H1 (cell line): ENCODE measurements at regions not wholly inside any gene's neighbourhood (a gene's known extent, or its start where the extent isn't known, plus 50 kb on each side); places are given as distances from the start of the nearest gene placed in this dataset.

Experiments
- ASH2L ChIP-seq: fragments of 200-600, 300-600 bp; sonication (generic); IDR thresholded peaks from one replicate; pipeline ENCODE4 v1.7.1; 2017; ENCODE audit warnings: low read length
- ATF3 ChIP-seq: IDR thresholded peaks from 2 replicates; pipeline ENCODE4 v1.6.1; 2011; ENCODE audit warnings: low read depth, mild to moderate bottlenecking, low read length; ENCODE audit not compliant: insufficient read depth
- CBX5 ChIP-seq: fragments of 300-800, 300-1000 bp; sonication (generic); IDR thresholded peaks from 2 replicates; pipeline ENCODE4 v1.7.1; 2016; ENCODE audit warnings: antibody characterized with exemption, low read length, low read depth
- CTCF ChIP-seq, 3 experiments: IDR thresholded peaks; 1 replicate in 2 of 3; 2 replicates in 1 of 3; pipeline versions ENCODE4 v1.5.1 to v1.6.1; 2011; ENCODE audit warnings: low read length in 3 of 3, mild to moderate bottlenecking in 3 of 3, inconsistent platforms in 2 of 3, low read depth in 1 of 3, moderate library complexity in 1 of 3; ENCODE audit not compliant: insufficient read depth in 1 of 3; ENCODE audit errors: control extremely low read depth in 1 of 3
- EP300 ChIP-seq, 2 experiments: IDR thresholded peaks; 1 replicate in 1 of 2; 2 replicates in 1 of 2; pipeline ENCODE4 v1.6.1; 2011 to 2012; ENCODE audit warnings: low read depth in 2 of 2, low read length in 2 of 2, mild to moderate bottlenecking in 2 of 2, borderline replicate concordance in 1 of 2, inconsistent platforms in 1 of 2, moderate library complexity in 1 of 2
- EZH2 ChIP-seq: fragments of 200-600 bp; sonication (generic); IDR thresholded peaks from 2 replicates; pipeline ENCODE4 v1.7.1; 2012; ENCODE audit warnings: low read depth, mild to moderate bottlenecking, moderate library complexity, low read length, inconsistent platforms; ENCODE audit not compliant: severe bottlenecking
- MAFK ChIP-seq: IDR thresholded peaks from 2 replicates; pipeline ENCODE4 v1.6.1; 2012; ENCODE audit warnings: low read depth, mild to moderate bottlenecking, improper control_type of control experiment, low read length
- NRF1 ChIP-seq: IDR thresholded peaks from 2 replicates; pipeline ENCODE4 v1.6.1; 2011; ENCODE audit warnings: mild to moderate bottlenecking, low read depth, low read length, improper control_type of control experiment
- PHF8 ChIP-seq: fragments of 200-600 bp; sonication (generic); conservative IDR thresholded peaks from 2 replicates; pipeline ENCODE4 v1.7.1; 2012; ENCODE audit warnings: low read depth, mild to moderate bottlenecking, inconsistent platforms, low read length, moderate library complexity
- RBBP5 ChIP-seq: IDR thresholded peaks from 2 replicates; pipeline ENCODE4 v1.7.1; 2012; ENCODE audit warnings: low read depth, mild to moderate bottlenecking, inconsistent platforms, low read length, moderate library complexity, borderline replicate concordance
- RFX5 ChIP-seq: IDR thresholded peaks from 2 replicates; pipeline ENCODE4 v1.6.1; 2011; ENCODE audit warnings: low read depth, low read length, improper control_type of control experiment, borderline replicate concordance
- RXRA ChIP-seq: IDR thresholded peaks from 2 replicates; pipeline ENCODE4 v1.6.1; 2011; ENCODE audit warnings: low read depth, mild to moderate bottlenecking, low read length, moderate library complexity; ENCODE audit not compliant: insufficient read depth
- SAP30 ChIP-seq: fragments of 300-600 bp; sonication (generic); IDR thresholded peaks from 2 replicates; pipeline ENCODE4 v1.7.1; 2012; ENCODE audit warnings: low read length, moderate library complexity, mild to moderate bottlenecking, inconsistent platforms; ENCODE audit not compliant: insufficient read depth, insufficient replicate concordance
- SIX5 ChIP-seq: IDR thresholded peaks from 2 replicates; pipeline ENCODE4 v1.6.1; 2011; ENCODE audit warnings: mild to moderate bottlenecking, low read depth, low read length
- SP2 ChIP-seq: IDR thresholded peaks from 2 replicates; pipeline ENCODE4 v1.6.1; 2012; ENCODE audit warnings: mild to moderate bottlenecking, low read length, inconsistent platforms
- SP4 ChIP-seq: IDR thresholded peaks from 2 replicates; pipeline ENCODE4 v1.6.1; 2012; ENCODE audit warnings: low read length, inconsistent platforms
- SUZ12 ChIP-seq: fragments of 200-600 bp; sonication (generic); IDR thresholded peaks from 2 replicates; pipeline ENCODE4 v1.6.1; 2012; ENCODE audit warnings: mild to moderate bottlenecking, inconsistent platforms, low read length, moderate library complexity, mixed read lengths
- TAF1 ChIP-seq: IDR thresholded peaks from 2 replicates; pipeline ENCODE4 v1.6.1; 2011; ENCODE audit warnings: mild to moderate bottlenecking, low read depth, low read length
- TEAD4 ChIP-seq: IDR thresholded peaks from 2 replicates; pipeline ENCODE4 v1.6.1; 2012; ENCODE audit warnings: low read depth, low read length, inconsistent platforms, mixed read lengths
- USF2 ChIP-seq: IDR thresholded peaks from 2 replicates; pipeline ENCODE4 v1.6.1; 2011; ENCODE audit warnings: low read length, improper control_type of control experiment

GRCh38 chr9:63816751-63817621 is 1468.0 kb downstream of the FOXD4L5 start (continued):
- TF ChIP-seq CTCF (IDR thresholded peaks at IDR 0.05; ENCODE audit: control extremely low read depth in 1 of 3, insufficient read depth in 1 of 3, low read depth in 1 of 3, low read length in 3 of 3), result no peak
- TF ChIP-seq SIX5, result no peak
- no peak for TF ChIP-seq CBX5
- TF ChIP-seq ASH2L, result peak; percentile 26
- peak; percentile 59 for TF ChIP-seq TEAD4
- 0 out of 2 replicates have a peak, but pooled peaks have one; percentile 6 for TF ChIP-seq PHF8
- TF ChIP-seq RFX5, result no peak
- no peak for TF ChIP-seq USF2
- no peak for TF ChIP-seq SP2
- no peak for TF ChIP-seq TAF1
- TF ChIP-seq RXRA, result no peak
- no peak for TF ChIP-seq MAFK
- TF ChIP-seq NRF1, result peak; percentile 50
- TF ChIP-seq EZH2, result peak; percentile 67
- TF ChIP-seq SUZ12, result peak; percentile 64
- no peak for TF ChIP-seq SP4
- TF ChIP-seq ATF3, result no peak
- TF ChIP-seq SAP30, result no peak
- no peak for TF ChIP-seq RBBP5
- no peak for TF ChIP-seq EP300 (IDR thresholded peaks at IDR 0.05; ENCODE audit: borderline replicate concordance in 1 of 2, low read depth in 2 of 2, low read length in 2 of 2)
- TF ChIP-seq, all 59 proteins: peak for 9
